Heart right ventricle (tissue), 16 donors: ENCODE measurements at regions not wholly inside any gene's neighbourhood (a gene's known extent, or its start where the extent isn't known, plus 50 kb on each side); places are given as distances from the start of the nearest gene placed in this dataset.

ENCODE experiments used
- ATAC-seq, 8 donors: fragments of 200-7000 bp; cut with Tn5 transposase; one replicate each; pipeline ENCODE4 v1.9.1; 2020; ENCODE audit warnings: mild to moderate bottlenecking in 8 of 8, moderate library complexity in 8 of 8, moderate number of reproducible peaks in 1 of 8
- DNase-seq, 2 donors: peaks; one replicate each; pipeline ENCODE4 v3.0.0-alpha.2; 2020
- H3K27ac ChIP-seq, 10 donors: fragments of 200-600 bp; sonication (generic) in 2 of 10; one replicate each; pipeline versions ENCODE4 v1.5.0 to v1.8.0; 2020 to 2022; ENCODE audit warnings: mild to moderate bottlenecking in 3 of 10
- H3K27me3 ChIP-seq, 7 donors: fragments of 200-600 bp; one replicate each; pipeline ENCODE4 v1.8.0; 2021 to 2022; ENCODE audit warnings: mild to moderate bottlenecking in 2 of 7
- H3K36me3 ChIP-seq, 9 donors: fragments of 200-600 bp; sonication (generic) in 1 of 9; one replicate each; pipeline versions ENCODE4 v1.5.0 to v1.8.0; 2020 to 2022; ENCODE audit warnings: mild to moderate bottlenecking in 2 of 9
- H3K4me1 ChIP-seq, 9 donors: fragments of 200-600 bp; sonication (generic) in 1 of 9; one replicate each; pipeline versions ENCODE4 v1.5.0 to v1.8.0; 2020 to 2022; ENCODE audit warnings: mild to moderate bottlenecking in 4 of 9
- H3K4me3 ChIP-seq, 10 donors: fragments of 200-600 bp; sonication (generic) in 2 of 10; one replicate each; pipeline versions ENCODE4 v1.5.0 to v1.8.0; 2020 to 2022; ENCODE audit warnings: mild to moderate bottlenecking in 7 of 10, moderate library complexity in 2 of 10
- H3K9me3 ChIP-seq, 11 donors: fragments of 200-600 bp in 10 of 11; sonication (generic) in 2 of 11; one replicate each; pipeline versions ENCODE4 v1.5.0 to v1.8.0; 2013 to 2022; ENCODE audit warnings: mild to moderate bottlenecking in 2 of 11, control low read depth in 1 of 11, moderate library complexity in 1 of 11
- WGBS, 2 donors: extraction: QIAGEN DNeasy Blood & Tissue Kit; methylation state at CpG; one replicate each; pipeline ENCODE4 v1.1.7; 2013; ENCODE audit warnings: inconsistent platforms in 1 of 2; 5-methylcytosine and 5-hydroxymethylcytosine counted together
- intact Hi-C, 10 donors: fragments of 100-400 bp; cut with DNase I; formaldehyde crosslinking; loops; one replicate each; pipeline versions ENCODE4 v1.11.1 to v1.14.2; 2022
- TF ChIP-seq, protein P1 (sequence below), 9 donors: fragments of 200-600 bp; sonication (generic) in 2 of 9; IDR thresholded peaks; one replicate each; pipeline versions ENCODE4 v1.5.0 to v1.8.0; 2021 to 2022; ENCODE audit warnings: antibody characterized with exemption in 9 of 9, mild to moderate bottlenecking in 5 of 9, moderate library complexity in 1 of 9
- donor health status: Arrhythmogenic right ventricular cardiomyopathy.
- donor health status: ischemic (EF 13 %, LVEDD 7.1; RV severe dilation, severe dysfunction).
- donor health status: healthy with polysubstance abuse.
- donor health status: DM: no; HTN: yes; CAD: no.
- donor health status: DM: no; HTN: no; CAD: no.
- donor health status: ischemic (EF 25% LVEDD 6.9; RV normal size, moderate dysfunction).
- donor health status: ischemic (EF 25% LVEDD 5.7; RV mildly dilated, moderate dysfunction).
- donor health status: healthy.
- donor health status: DM: yes; HTN: yes; CAD: no.
- donor health status: Ischemic cardiomyopathy.
- donor health status: ischemic (EF 35%, LVEDD 5.7; RV mildly dilated, moderate dysfunction).
- donor health status: nonischemic (EF 11% LVEDD 7.7; RV severe dilation, severe dysfunction).
- donor health status: DM: yes; HTN: yes; CAD: no.
- donor health status: PGD.
- donor health status: ischemic (EF 29% LVEDD 5.4; RV normal size, mild dysfunction).
- donor health status: nonischemic (EF 23%, LVEDD 6.1; RV moderate dilation, normal function).

DNA sequence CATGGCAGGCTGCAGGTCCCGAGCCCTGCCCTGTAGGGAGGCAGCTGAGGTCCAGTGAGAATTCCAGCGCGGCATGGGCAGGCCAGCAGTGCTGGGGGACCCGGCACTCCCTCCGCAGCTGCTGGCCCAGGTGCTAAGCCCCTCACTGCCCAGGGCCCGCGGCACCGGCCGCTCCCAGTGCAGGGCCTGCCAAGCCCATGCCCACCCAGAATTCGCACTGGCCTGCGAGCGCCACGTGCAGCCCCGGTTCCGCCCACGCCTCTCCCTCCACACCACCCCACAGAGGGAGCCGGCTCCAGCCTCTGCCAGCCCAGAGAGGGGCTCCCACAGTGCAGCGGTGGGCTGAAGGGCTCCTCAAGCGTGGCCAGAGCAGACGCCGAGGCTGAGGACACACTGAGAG, 158.5 kb upstream of the ACVR2A start:
- Histone ChIP-seq H3K9me3 (no peaks in the 10 kb centered on the region), H3K4me1 (peaks cover 0 to 20% (median 0%) of the 10 kb centered on the region in 9 donors), H3K4me3 (no peak overlapping the region), H3K27ac (no peak overlapping the region), H3K36me3 (no peaks in the 10 kb centered on the region), H3K27me3 (no peaks in the 10 kb centered on the region)
- intact Hi-C loops: no loop called here
- TF ChIP-seq, protein P1, sequence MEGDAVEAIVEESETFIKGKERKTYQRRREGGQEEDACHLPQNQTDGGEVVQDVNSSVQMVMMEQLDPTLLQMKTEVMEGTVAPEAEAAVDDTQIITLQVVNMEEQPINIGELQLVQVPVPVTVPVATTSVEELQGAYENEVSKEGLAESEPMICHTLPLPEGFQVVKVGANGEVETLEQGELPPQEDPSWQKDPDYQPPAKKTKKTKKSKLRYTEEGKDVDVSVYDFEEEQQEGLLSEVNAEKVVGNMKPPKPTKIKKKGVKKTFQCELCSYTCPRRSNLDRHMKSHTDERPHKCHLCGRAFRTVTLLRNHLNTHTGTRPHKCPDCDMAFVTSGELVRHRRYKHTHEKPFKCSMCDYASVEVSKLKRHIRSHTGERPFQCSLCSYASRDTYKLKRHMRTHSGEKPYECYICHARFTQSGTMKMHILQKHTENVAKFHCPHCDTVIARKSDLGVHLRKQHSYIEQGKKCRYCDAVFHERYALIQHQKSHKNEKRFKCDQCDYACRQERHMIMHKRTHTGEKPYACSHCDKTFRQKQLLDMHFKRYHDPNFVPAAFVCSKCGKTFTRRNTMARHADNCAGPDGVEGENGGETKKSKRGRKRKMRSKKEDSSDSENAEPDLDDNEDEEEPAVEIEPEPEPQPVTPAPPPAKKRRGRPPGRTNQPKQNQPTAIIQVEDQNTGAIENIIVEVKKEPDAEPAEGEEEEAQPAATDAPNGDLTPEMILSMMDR (IDR thresholded peaks at IDR 0.05): no peak
- ATAC-seq: peak in 1 of 8 donors; percentile 47
- 88 to 95% methylated on average over 21 of the region's 21 CpGs for WGBS, 2 donors
- no peak for DNase-seq

DNA sequence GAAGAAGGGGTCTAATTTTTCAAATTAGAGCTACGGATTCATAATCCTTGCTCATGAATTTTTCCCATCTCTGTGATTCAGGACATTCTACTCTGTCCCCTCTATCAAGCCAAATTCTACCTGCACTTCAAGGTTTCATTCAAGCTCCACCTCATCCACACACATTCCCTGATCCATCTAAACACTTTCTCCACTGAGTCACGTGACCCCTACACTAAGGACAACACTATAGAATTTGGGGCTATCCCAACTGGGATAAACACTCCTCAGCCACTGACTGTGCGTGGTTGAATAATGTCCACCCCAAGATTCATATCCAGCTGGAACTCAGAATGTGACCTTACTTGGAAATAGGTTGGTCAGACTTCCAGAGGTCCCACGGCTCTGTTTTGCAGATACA, 159.9 kb upstream of the ACVR2A start:
- no peak overlapping the region for H3K4me3 ChIP-seq
- DNase-seq (no peak), ATAC-seq (no peak)
- H3K27ac ChIP-seq: no peak overlapping the region
- intact Hi-C loops: no loop called here
- no peaks in the 10 kb centered on the region for H3K9me3 ChIP-seq
- WGBS, 2 donors: 84% methylated on average over 4 of the region's 4 CpGs
- no peaks in the 10 kb centered on the region for H3K36me3 ChIP-seq
- TF ChIP-seq, protein P1 (IDR thresholded peaks at IDR 0.05): no peak
- H3K4me1 ChIP-seq: peaks cover 0 to 16% (median 0%) of the 10 kb centered on the region in 9 donors
- H3K27me3 ChIP-seq: no peaks in the 10 kb centered on the region

DNA sequence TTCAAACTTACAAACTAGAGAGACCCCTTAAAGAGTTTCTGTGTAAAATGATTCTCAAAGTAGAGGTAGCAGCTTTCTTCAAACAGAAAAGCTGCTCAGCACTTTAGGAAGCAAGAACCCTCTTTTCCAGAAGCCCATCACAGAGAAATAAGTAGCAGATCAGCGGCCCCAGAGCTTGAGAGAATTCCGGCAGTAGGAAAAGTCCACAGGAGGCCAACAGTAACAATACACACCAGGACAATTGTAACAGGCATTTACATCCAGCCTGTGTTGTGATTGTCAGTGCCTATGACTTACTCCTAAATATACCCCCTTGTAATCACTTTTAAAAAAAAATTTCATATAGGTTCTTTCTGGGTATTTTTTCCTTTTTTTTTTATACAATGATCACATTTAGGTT, 161.4 kb upstream of the ACVR2A start:
- Histone ChIP-seq H3K27me3 (no peaks in the 10 kb centered on the region), H3K4me1 (peaks cover 0 to under 1% (median 0%) of the 10 kb centered on the region in 9 donors), H3K4me3 (no peak overlapping the region), H3K9me3 (no peaks in the 10 kb centered on the region), H3K27ac (no peak overlapping the region), H3K36me3 (no peaks in the 10 kb centered on the region)
- TF ChIP-seq, protein P1 (IDR thresholded peaks at IDR 0.05): no peak
- intact Hi-C loops: no loop called here
- ATAC-seq (no peak), DNase-seq (no peak)
- WGBS, 2 donors: 68 to 88% methylated on average over 2 of the region's 2 CpGs

DNA sequence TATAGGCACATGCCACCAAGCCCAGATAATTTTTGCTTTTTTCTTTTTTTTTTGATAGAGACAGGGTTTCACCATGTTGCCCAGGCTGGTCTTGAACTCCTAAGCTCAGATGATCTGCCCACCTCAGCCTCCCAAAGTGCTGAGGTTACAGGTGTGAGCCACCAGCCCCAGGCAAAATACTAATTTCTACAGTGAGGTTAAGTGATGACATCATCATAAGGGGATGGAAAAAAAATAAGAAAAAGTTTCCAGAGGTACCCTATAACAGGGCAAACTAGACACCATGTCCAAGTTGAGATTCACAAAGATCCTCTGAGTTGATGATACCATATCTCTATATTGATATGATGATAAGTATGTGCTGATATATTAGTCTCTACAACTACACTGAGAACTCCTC, 163.7 kb upstream of the ACVR2A start:
- Histone ChIP-seq H3K4me3 (no peak overlapping the region), H3K27ac (no peak overlapping the region), H3K4me1 (no peaks in the 10 kb centered on the region), H3K9me3 (no peaks in the 10 kb centered on the region), H3K27me3 (no peaks in the 10 kb centered on the region), H3K36me3 (no peaks in the 10 kb centered on the region)
- no peak for ATAC-seq
- no peak for DNase-seq
- TF ChIP-seq, protein P1 (IDR thresholded peaks at IDR 0.05): no peak
- intact Hi-C loops: no loop called here
